Sigmoid colon (tissue), 4 donors: ENCODE measurements at regions not wholly inside any gene's neighbourhood (a gene's known extent, or its start where the extent isn't known, plus 50 kb on each side); places are given as distances from the start of the nearest gene placed in this dataset.

Experiments used
- EP300 ChIP-seq, 4 donors: sonication (generic); formaldehyde crosslinking; IDR thresholded peaks; one replicate each; pipeline ENCODE4 v1.6.1; 2017; ENCODE audit warnings: antibody characterized with exemption in 4 of 4
- POLR2A ChIP-seq, 2 donors: fragments of 450-650 bp; IDR thresholded peaks; one replicate each; pipeline ENCODE4 v1.6.1; 2016; ENCODE audit warnings: antibody characterized with exemption in 2 of 2, mild to moderate bottlenecking in 2 of 2, moderate library complexity in 2 of 2
- TF ChIP-seq, protein P1 (sequence below), 4 experiments: fragments of 450-650 bp in 3 of 4; fragments of 200-600 bp in 1 of 4; IDR thresholded peaks; one replicate each; pipeline ENCODE4 v1.5.1; 2016 to 2019; ENCODE audit warnings: antibody characterized with exemption in 4 of 4, mild to moderate bottlenecking in 3 of 4, moderate library complexity in 2 of 4

DNA sequence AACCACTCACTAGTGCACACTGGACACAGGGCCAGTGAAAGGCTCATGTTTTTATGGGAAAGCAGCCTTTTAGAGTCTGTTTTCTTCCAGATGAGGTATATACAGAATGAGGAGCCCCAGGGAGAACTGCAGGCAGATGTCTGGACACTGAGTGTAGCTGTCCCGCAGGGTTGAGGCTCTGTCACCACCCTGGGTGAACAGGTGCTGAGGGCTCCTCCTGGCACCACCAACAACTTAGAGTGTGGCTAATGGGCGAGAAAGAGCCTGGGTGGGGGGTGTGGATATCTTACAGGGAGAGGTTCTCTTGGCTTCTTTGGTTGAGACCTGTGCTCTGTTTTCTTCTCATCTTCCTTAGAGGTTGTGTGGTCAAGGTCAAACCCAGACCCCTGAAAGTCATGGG, 202.1 kb upstream of the GPR12 start:
- TF ChIP-seq, protein P1, sequence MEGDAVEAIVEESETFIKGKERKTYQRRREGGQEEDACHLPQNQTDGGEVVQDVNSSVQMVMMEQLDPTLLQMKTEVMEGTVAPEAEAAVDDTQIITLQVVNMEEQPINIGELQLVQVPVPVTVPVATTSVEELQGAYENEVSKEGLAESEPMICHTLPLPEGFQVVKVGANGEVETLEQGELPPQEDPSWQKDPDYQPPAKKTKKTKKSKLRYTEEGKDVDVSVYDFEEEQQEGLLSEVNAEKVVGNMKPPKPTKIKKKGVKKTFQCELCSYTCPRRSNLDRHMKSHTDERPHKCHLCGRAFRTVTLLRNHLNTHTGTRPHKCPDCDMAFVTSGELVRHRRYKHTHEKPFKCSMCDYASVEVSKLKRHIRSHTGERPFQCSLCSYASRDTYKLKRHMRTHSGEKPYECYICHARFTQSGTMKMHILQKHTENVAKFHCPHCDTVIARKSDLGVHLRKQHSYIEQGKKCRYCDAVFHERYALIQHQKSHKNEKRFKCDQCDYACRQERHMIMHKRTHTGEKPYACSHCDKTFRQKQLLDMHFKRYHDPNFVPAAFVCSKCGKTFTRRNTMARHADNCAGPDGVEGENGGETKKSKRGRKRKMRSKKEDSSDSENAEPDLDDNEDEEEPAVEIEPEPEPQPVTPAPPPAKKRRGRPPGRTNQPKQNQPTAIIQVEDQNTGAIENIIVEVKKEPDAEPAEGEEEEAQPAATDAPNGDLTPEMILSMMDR (IDR thresholded peaks at IDR 0.05) = no peak
- TF ChIP-seq POLR2A (IDR thresholded peaks at IDR 0.05) (no peak), EP300 (IDR thresholded peaks at IDR 0.05) (no peak)
